NCI-H1105 (cell line): ENCODE measurements at regions not wholly inside any gene's neighbourhood (a gene's known extent, or its start where the extent isn't known, plus 50 kb on each side); places are given as distances from the start of the nearest gene placed in this dataset.
"Not testable (repeated sequence)": the region's sequence is repeated elsewhere in the genome, so short reads cannot be mapped to it uniquely, and the experiment has no call there.

Experiments
- DNase-seq: peaks from one replicate; lab custom pipeline; 2025; lab: John Stamatoyannopoulos, UW

DNA sequence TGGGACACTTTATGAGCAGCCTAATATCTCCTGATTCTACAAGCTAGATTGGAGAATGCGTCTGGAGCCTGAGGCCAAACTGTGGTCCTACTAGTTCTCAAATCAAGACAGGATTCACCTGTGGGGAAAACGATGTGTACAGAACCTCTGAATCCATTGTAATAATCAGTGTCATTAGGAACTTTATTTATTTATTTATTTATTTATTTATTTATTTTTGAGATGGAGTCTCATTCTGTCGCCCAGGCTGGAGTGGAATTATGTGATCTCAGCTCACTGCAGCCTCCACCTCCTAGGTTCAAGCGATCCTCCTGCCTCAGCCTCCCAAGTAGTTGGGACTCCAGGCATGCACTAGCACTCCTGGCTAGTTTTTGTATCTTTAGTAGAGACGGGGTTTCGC, 52.6 kb upstream of the KIF26B start:
- not testable (repeated sequence) for DNase-seq

DNA sequence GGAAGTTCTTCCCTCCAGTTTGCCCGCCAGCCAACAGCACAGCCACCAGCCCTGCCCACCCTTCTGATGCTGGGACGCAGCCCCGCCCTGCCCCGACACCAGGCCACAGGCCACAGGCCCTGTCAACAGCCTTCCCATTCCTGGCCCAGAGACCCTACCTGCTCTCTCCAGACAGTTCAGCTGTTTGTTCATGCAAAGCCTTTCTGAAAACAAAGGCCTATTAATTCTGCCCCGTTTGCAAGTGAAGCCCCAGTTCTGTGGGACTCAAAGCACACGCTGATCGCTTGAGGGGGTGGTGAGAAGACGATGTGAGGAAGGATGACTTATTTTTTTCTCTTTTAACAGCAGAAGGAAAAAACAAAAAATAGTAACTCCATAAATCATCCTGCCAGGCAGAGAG, 55.4 kb upstream of the KIF26B start:
- DNase-seq = no peak

GRCh38 chr1:245098924-245099323, 55.9 kb upstream of the KIF26B start:
- DNase-seq = no peak

DNA sequence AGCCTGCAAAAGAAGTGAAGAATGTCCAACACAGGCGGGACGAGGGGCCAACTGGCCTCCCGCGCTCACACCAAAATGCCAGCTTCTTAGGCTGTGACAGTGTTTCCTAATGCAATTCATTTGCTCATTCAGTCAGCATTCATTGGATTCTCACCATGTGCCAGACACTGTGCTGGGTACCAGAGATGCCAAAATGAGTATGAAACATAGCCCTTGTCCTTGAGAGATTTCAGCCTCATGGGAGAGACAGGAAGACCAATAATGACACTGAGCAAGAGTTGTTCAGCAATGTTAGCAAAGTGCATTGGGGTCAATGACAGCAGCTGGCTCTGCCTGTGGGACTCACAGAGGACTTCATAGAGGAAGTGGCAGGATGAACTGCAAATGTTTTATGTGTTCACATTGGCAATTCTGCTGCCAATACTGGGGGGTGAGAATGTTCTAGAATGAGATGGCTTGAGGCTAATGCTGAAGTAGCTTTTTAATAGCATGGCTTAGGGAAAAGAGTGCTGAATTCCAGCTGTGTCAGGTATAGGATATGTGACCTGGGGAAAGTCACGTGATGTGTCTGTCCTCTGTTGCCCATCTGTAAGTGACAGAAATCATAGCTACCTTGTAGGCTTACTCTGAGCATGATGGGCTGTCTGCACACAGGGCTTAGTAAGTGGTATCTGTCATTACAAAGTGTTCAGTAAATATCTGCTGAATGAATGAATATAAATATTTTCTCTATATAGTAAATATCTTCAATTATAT, 58.3 kb upstream of the KIF26B start:
- DNase-seq = no peak

GRCh38 chr1:245095903-245096302, 58.9 kb upstream of the KIF26B start:
- DNase-seq = no peak

DNA sequence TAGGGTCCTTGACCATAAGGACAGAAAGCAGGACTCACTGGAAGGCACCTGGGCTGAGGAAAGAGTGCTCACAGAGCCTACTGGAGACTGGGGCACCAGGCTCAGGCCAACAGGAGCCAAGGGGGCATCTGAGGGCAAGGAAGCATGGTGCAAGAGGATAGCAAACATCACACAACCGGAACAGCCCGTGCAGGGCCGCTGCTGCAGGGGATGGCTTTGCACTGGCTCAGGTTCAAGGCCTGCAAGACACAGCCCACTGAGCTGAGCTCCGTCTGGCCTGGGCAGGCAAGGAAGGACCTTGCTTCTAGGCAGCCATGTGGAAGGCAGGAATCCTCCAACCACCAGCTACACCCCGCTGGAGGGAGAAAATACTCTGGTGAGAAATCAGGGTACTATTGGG, 59.8 kb upstream of the KIF26B start:
- no peak for DNase-seq

GRCh38 chr1:245094092-245094491, 60.7 kb upstream of the KIF26B start:
- DNase-seq = no peak

DNA sequence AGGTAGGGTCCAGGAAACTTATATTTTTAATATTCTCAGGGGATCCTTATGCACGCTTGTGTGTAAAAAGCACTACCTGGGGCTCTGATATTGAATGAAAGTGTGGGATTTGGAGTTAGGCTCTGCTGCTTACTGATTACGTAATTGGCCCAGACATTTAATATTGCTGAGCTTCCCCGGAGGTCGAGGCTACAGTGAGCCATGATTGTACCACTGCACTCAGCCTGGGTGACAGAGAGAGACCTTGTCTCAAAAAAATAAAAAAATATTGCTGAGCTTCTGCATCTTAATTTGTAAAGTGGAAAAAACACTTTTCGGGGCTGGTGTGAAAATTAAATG, 62.2 kb upstream of the KIF26B start:
- DNase-seq = no peak

GRCh38 chr1:245091818-245092637, 62.8 kb upstream of the KIF26B start:
- DNase-seq = no peak

GRCh38 chr1:245091171-245091621, 63.6 kb upstream of the KIF26B start:
- DNase-seq = no peak

- DNase-seq = no peak
These were observed 64.2 kb upstream of the KIF26B start for GRCh38 chr1:245090491-245091090.

GRCh38 chr1:245087723-245088122, 67.1 kb upstream of the KIF26B start:
- no peak for DNase-seq

GRCh38 chr1:245086389-245086969, 68.3 kb upstream of the KIF26B start:
- no peak for DNase-seq

- no peak for DNase-seq
These were observed 69.2 kb upstream of the KIF26B start for GRCh38 chr1:245085508-245086095.

DNA sequence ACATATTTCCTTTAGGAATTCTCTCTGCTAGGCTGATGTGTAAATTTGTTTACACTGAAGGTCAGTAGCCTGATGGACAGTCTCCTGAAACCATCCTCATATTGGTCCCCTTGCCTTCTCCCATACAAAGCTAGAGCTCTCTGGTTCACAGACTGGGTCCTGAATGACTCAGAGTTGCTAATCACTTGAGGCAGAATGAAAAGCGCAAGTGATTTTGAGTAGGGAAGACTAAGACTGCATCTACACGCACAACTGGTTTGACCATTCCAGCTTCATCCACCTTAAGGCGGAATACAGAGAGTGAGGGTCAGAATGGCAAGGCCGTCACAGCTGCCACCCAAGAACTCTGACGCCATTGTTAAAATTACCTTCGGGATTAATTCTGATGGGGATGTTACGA, 70.2 kb upstream of the KIF26B start:
- DNase-seq = no peak

DNA sequence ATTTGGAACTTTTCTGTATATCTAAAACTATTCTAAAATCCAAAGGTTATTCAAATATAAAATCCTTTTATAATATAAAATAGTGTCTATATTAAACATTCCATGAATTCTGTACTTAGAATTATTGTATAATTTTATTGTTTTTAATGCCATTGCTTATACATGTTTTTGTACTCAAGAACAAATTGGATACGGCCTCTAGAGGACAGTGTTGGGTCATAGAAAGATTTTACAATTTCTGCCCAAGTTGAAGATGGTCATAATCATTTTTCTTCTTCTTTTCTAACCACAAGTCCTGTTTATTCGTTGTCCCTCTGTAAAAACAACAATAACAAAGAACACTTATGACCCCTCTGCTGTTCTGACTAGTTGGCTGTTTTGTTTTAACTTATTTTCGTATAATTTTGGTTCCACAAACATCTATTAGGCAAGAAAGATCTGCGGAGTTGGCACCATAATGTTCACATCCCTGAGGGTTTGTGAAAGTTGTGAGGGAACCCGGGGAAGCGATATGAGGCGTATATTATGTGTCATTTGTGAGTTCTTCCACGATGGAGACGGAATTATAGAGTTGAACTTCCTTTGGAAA, 75.7 kb upstream of the KIF26B start:
- DNase-seq = no peak

DNA sequence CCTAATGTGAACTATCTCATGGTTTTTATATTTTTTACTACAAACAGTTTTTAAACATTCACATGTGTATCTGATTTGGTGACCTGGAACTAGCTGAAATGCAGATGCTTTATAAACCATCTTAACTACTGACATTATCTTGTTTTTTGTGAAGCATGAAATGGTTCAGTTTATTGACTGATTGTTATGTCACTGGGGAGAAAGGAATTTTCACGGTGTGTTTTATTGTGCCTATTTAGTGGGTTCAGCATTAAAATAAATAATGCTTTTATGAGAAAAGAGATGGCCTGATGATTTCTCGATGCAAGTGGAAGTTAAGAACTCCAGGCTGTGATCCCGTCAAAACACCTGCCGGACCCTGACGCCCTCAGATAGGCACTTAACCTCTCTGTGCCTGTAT, 79.9 kb upstream of the KIF26B start:
- no peak for DNase-seq

DNA sequence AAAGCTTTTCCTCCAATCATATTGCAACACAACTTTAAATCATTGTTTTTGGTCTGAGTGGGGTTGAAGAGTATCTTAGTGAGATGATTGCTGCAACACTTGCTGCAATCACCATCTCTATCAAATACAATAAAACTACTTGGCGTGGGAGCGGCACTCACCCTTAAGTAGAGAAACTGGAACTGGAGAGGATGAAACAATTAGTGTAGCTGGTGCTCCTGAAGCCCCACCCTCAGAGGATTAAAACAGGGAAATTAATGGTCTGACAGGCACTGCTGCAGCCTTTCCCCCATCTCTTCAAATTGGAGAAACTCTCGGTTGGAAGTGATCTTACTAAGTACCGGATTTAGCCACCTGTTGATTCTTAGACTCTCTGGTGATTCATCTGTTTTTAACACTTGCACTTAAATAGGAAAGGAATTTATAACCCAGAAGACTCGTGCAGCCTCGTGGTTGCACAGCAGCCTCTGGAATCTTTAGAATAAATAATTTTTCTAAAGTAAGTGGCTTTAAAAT, 80.5 kb upstream of the KIF26B start:
- no peak for DNase-seq

DNA sequence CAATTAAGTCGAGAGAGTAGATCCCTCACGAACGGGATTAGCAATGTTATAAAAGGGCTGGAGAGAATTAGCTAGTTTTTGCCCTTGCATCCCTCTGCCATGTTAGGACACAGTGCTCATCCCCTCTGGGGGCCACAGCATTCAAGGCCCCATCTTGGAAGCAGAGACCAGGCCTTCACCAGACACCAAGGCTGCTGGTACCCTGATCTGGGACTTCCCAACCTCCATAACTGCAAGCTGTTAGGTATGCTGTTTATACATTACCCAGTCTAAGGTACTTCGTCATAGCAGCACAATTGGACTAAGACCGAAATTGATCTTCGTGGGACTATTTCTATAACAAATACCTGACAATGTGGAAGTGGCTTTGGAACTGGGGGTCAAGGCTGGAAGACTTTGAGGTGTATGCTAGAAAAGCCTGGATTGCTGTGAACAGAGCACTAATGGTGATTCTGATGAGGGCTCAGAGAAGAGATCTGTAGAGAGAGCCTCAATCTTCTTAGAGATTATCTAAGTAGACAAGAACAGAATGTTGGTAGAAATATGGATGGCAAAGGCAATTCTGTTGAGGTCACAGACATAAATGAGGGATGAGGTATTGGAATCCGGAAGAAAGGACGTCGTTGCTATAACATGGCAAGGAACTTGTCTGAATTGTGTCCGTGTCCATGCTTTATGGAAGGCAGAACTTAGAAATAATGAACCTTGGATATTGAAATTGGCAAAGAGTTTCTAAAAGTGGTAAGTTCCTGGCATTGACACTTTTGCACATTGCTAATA, 83.8 kb upstream of the KIF26B start:
- DNase-seq = no peak

- no peak for DNase-seq
These were observed 87.5 kb upstream of the KIF26B start for GRCh38 chr1:245067257-245067656.

DNA sequence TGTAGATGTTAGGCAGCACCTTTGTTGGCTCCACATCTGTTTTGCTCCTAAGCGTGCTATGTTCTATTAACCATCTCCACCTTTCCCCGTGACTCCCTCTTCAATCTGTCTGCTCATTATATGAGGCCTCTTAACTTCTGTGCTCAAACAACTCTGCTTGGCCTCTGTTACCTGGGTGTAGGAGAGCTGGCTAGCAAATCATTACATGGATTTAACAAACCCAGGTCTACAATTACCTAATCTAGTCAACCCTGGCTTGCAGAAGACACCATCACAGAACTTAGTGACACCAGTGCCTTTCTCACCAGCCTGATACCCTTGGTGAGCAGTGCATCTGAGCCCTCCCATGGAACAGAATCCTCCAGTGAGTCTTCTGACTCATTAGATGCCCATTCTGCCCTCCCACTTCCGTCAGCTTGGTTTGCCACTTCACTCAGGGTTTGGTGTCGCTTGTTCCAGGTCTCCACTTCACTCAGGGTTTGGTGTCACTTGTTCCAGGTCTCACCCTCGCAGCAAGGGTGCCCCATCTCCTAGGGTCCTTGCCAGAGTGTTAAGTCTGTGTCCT, 92.0 kb upstream of the KIF26B start:
- DNase-seq = no peak
